Hepatocyte (in vitro differentiated cells): ENCODE measurements at regions not wholly inside any gene's neighbourhood (a gene's known extent, or its start where the extent isn't known, plus 50 kb on each side); places are given as distances from the start of the nearest gene placed in this dataset.

Experiments
- EZH2 ChIP-seq: fragments of 200-600 bp; sonication (generic); IDR thresholded peaks from 2 replicates; pipeline ENCODE4 v1.6.1; 2016; ENCODE audit warnings: antibody characterized with exemption, mild to moderate bottlenecking, borderline replicate concordance
- EZH2phosphoT487 ChIP-seq: fragments of 200-600 bp; sonication (generic); IDR thresholded peaks from one replicate; pipeline ENCODE4 v1.6.1; 2018; ENCODE audit warnings: antibody characterized with exemption, mild to moderate bottlenecking, low read depth, moderate library complexity; ENCODE audit not compliant: unreplicated experiment, severe bottlenecking
- TF ChIP-seq, protein P1 (sequence below): fragments of 200-600 bp; sonication (generic); IDR thresholded peaks from 2 replicates; pipeline ENCODE4 v1.5.1; 2016; ENCODE audit warnings: antibody characterized with exemption, mild to moderate bottlenecking; ENCODE audit not compliant: poor library complexity

GRCh38 chr10:36476399-36476798 lies 649.0 kb upstream of the ANKRD30A start:
- TF ChIP-seq, protein P1, sequence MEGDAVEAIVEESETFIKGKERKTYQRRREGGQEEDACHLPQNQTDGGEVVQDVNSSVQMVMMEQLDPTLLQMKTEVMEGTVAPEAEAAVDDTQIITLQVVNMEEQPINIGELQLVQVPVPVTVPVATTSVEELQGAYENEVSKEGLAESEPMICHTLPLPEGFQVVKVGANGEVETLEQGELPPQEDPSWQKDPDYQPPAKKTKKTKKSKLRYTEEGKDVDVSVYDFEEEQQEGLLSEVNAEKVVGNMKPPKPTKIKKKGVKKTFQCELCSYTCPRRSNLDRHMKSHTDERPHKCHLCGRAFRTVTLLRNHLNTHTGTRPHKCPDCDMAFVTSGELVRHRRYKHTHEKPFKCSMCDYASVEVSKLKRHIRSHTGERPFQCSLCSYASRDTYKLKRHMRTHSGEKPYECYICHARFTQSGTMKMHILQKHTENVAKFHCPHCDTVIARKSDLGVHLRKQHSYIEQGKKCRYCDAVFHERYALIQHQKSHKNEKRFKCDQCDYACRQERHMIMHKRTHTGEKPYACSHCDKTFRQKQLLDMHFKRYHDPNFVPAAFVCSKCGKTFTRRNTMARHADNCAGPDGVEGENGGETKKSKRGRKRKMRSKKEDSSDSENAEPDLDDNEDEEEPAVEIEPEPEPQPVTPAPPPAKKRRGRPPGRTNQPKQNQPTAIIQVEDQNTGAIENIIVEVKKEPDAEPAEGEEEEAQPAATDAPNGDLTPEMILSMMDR, result no peak
- TF ChIP-seq EZH2, result no peak
- TF ChIP-seq EZH2phosphoT487, result no peak
